ENCODE measurements at regions not wholly inside any gene's neighbourhood (a gene's known extent, or its start where the extent isn't known, plus 50 kb on each side); places are given as distances from the start of the nearest gene placed in this dataset. TPM values are rescaled to one million over a fixed set of nuclear protein-coding genes. Genes with fewer than 3 reads are reported as not detected.
"Not testable (repeated sequence)": the region's sequence is repeated elsewhere in the genome, so short reads cannot be mapped to it uniquely, and the experiment has no call there.

GRCh38 chr7:124101173-124101768 is 68.4 kb upstream of the TMEM229A start:
- no peak overlapping the region for H3K4me3 ChIP-seq (ENCODE audit: low read length)

GRCh38 chr7:124100190-124100589 is 67.3 kb upstream of the TMEM229A start:
- H3K4me3 ChIP-seq (ENCODE audit: low read length), result no peak overlapping the region
- H3K9ac ChIP-seq (ENCODE audit: low read depth, low read length), result no peak overlapping the region
- no peaks in the 10 kb centered on the region for H3K4me1 ChIP-seq (ENCODE audit: control insufficient read depth, insufficient read depth, low read length)
- no peaks in the 10 kb centered on the region for H3K27me3 ChIP-seq (ENCODE audit: control insufficient read depth, insufficient read depth, low read length)
- no peak overlapping the region for H3K4me2 ChIP-seq (ENCODE audit: low read length)
- H3K9me3 ChIP-seq (replicated peaks; ENCODE audit: low read length), result no peaks in the 10 kb centered on the region
- H3K36me3 ChIP-seq (ENCODE audit: insufficient read depth, low read length), result no peaks in the 10 kb centered on the region

More at GRCh38 chr7:124101173-124101768, 68.4 kb upstream of the TMEM229A start:
- H3K9ac ChIP-seq (ENCODE audit: low read depth, low read length), result no peak overlapping the region
- no peak overlapping the region for H3K4me2 ChIP-seq (ENCODE audit: low read length)
- H3K27me3 ChIP-seq (ENCODE audit: control insufficient read depth, insufficient read depth, low read length), result no peaks in the 10 kb centered on the region
- no peaks in the 10 kb centered on the region for H3K4me1 ChIP-seq (ENCODE audit: control insufficient read depth, insufficient read depth, low read length)
- H3K9me3 ChIP-seq (replicated peaks; ENCODE audit: low read length), result no peaks in the 10 kb centered on the region
- no peaks in the 10 kb centered on the region for H3K36me3 ChIP-seq (ENCODE audit: insufficient read depth, low read length)

- not testable (repeated sequence) for H3K4me3 ChIP-seq (ENCODE audit: low read length); H3K9ac ChIP-seq (ENCODE audit: low read depth, low read length); H3K27me3 ChIP-seq (ENCODE audit: control insufficient read depth, insufficient read depth, low read length); H3K4me1 ChIP-seq (ENCODE audit: control insufficient read depth, insufficient read depth, low read length); H3K4me2 ChIP-seq (ENCODE audit: low read length); H3K36me3 ChIP-seq (ENCODE audit: insufficient read depth, low read length); H3K9me3 ChIP-seq (replicated peaks; ENCODE audit: low read length)
These were observed 66.7 kb upstream of the TMEM229A start for GRCh38 chr7:124099585-124099984.

DNA sequence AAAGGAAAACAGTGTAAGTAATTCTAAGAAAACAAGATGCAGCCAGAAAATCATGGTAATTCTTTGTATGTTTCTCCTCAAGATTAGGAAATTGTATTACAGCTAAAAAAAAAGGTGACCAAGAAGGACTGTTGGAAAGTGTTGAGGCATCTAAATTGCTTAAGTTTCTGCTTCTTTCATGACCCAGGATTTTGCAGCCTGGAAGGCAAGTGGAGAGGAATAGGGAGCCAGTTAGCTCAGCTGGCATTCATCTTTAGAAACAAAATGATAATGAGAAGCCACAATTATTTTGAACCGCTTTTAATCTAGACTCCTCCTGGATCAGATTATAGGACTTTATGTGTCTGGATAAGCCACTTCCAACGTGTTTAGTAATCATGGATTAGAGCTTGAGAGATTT is 56.8 kb upstream of the TMEM229A start:
- Histone ChIP-seq H3K9ac (ENCODE audit: low read depth, low read length) (no peak overlapping the region), H3K36me3 (ENCODE audit: insufficient read depth, low read length) (no peaks in the 10 kb centered on the region), H3K4me1 (ENCODE audit: control insufficient read depth, insufficient read depth, low read length) (no peaks in the 10 kb centered on the region), H3K4me3 (ENCODE audit: low read length) (no peak overlapping the region), H3K27me3 (ENCODE audit: control insufficient read depth, insufficient read depth, low read length) (no peaks in the 10 kb centered on the region), H3K4me2 (ENCODE audit: low read length) (no peak overlapping the region), H3K9me3 (replicated peaks; ENCODE audit: low read length) (no peaks in the 10 kb centered on the region)

GRCh38 chr7:124088590-124088989 is 55.7 kb upstream of the TMEM229A start:
- H3K9me3 ChIP-seq (replicated peaks; ENCODE audit: low read length), result no peaks in the 10 kb centered on the region
- H3K4me1 ChIP-seq (ENCODE audit: control insufficient read depth, insufficient read depth, low read length), result no peaks in the 10 kb centered on the region
- H3K4me3 ChIP-seq (ENCODE audit: low read length), result no peak overlapping the region
- no peak overlapping the region for H3K4me2 ChIP-seq (ENCODE audit: low read length)
- no peaks in the 10 kb centered on the region for H3K27me3 ChIP-seq (ENCODE audit: control insufficient read depth, insufficient read depth, low read length)
- no peaks in the 10 kb centered on the region for H3K36me3 ChIP-seq (ENCODE audit: insufficient read depth, low read length)
- no peak overlapping the region for H3K9ac ChIP-seq (ENCODE audit: low read depth, low read length)

GRCh38 chr7:124086843-124087242 is 54.0 kb upstream of the TMEM229A start:
- Histone ChIP-seq H3K4me1 (ENCODE audit: control insufficient read depth, insufficient read depth, low read length) (no peaks in the 10 kb centered on the region), H3K36me3 (ENCODE audit: insufficient read depth, low read length) (no peaks in the 10 kb centered on the region), H3K27me3 (ENCODE audit: control insufficient read depth, insufficient read depth, low read length) (no peaks in the 10 kb centered on the region), H3K9me3 (replicated peaks; ENCODE audit: low read length) (no peaks in the 10 kb centered on the region), H3K4me3 (ENCODE audit: low read length) (no peak overlapping the region), H3K9ac (ENCODE audit: low read depth, low read length) (no peak overlapping the region), H3K4me2 (ENCODE audit: low read length) (no peak overlapping the region)

DNA sequence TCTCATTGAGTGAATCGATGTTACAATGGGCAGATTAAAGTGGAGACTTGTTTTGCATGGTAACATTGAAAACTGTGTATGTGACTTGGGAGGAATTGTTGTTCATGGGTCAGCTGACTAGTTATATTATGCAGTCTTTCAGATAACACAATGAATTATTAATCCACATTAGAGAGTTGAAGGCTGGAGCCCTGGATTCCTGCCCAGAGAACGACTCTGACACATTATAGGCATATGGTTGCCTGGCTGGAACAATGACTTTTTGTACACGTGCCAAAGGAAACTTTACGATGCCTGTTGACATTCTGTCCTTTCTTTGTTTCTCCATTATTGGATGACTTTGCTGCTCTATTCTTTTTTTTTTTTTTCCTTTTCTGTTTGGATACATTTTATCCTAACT is 52.3 kb upstream of the TMEM229A start:
- no peak overlapping the region for H3K4me2 ChIP-seq (ENCODE audit: low read length)
- no peaks in the 10 kb centered on the region for H3K27me3 ChIP-seq (ENCODE audit: control insufficient read depth, insufficient read depth, low read length)
- H3K4me3 ChIP-seq (ENCODE audit: low read length), result no peak overlapping the region
- H3K4me1 ChIP-seq (ENCODE audit: control insufficient read depth, insufficient read depth, low read length), result no peaks in the 10 kb centered on the region
- no peak overlapping the region for H3K9ac ChIP-seq (ENCODE audit: low read depth, low read length)
- H3K9me3 ChIP-seq (replicated peaks; ENCODE audit: low read length), result no peaks in the 10 kb centered on the region
- no peaks in the 10 kb centered on the region for H3K36me3 ChIP-seq (ENCODE audit: insufficient read depth, low read length)

GRCh38 chr7:124084024-124084423 is 51.2 kb upstream of the TMEM229A start:
- no peaks in the 10 kb centered on the region for H3K36me3 ChIP-seq (ENCODE audit: insufficient read depth, low read length)

More at GRCh38 chr7:124084024-124084423, 51.2 kb upstream of the TMEM229A start:
- Histone ChIP-seq H3K9me3 (replicated peaks; ENCODE audit: low read length) (no peaks in the 10 kb centered on the region), H3K27me3 (ENCODE audit: control insufficient read depth, insufficient read depth, low read length) (no peaks in the 10 kb centered on the region), H3K4me3 (ENCODE audit: low read length) (no peak overlapping the region), H3K4me1 (ENCODE audit: control insufficient read depth, insufficient read depth, low read length) (no peaks in the 10 kb centered on the region), H3K9ac (ENCODE audit: low read depth, low read length) (no peak overlapping the region), H3K4me2 (ENCODE audit: low read length) (no peak overlapping the region)

Small RNA genes in the stretch of these regions (small RNA-seq; reads per million reads assigned to genes)
- not detected for gene RNU6-102P

Data from skeletal muscle satellite cell (primary cell).